ENCODE measurements at regions not wholly inside any gene's neighbourhood (a gene's known extent, or its start where the extent isn't known, plus 50 kb on each side); places are given as distances from the start of the nearest gene placed in this dataset.

DNA sequence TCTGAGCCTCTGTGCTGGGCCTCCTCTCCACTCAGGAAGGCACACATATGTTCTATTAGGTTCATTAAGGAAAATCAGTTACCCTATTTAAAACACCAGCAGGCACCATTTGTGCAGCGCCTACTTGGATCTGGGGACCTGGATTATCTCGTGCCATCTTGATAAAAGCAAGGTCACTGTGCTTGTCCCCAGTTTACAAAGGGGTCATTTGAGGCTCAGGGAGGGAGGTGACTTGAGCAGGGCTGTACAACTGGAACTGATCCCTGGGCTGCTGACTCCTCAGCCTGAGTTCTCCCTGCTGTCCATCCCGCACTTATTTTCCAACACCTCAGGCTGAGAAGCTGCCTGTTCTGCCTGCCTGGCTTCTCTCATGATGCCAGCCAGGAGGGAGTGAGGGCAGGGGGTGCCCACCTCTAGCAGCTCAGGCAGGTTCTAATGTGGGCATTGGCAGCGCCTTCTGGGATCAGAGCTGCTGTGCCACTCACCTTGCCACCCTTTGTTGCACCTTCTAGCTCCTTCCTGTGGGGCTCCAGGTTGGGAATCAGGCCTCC, 120.3 kb downstream of the GLI2 start:
- TF ChIP-seq, protein P1, sequence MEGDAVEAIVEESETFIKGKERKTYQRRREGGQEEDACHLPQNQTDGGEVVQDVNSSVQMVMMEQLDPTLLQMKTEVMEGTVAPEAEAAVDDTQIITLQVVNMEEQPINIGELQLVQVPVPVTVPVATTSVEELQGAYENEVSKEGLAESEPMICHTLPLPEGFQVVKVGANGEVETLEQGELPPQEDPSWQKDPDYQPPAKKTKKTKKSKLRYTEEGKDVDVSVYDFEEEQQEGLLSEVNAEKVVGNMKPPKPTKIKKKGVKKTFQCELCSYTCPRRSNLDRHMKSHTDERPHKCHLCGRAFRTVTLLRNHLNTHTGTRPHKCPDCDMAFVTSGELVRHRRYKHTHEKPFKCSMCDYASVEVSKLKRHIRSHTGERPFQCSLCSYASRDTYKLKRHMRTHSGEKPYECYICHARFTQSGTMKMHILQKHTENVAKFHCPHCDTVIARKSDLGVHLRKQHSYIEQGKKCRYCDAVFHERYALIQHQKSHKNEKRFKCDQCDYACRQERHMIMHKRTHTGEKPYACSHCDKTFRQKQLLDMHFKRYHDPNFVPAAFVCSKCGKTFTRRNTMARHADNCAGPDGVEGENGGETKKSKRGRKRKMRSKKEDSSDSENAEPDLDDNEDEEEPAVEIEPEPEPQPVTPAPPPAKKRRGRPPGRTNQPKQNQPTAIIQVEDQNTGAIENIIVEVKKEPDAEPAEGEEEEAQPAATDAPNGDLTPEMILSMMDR (IDR thresholded peaks at IDR 0.05; ENCODE audit: control insufficient read depth, extremely low read depth, insufficient read depth), result no peak
- no peak overlapping the region for H3K4me3 ChIP-seq (ENCODE audit: low read depth, low read length)
- DNase-seq (ENCODE audit: low read depth), result no peak

- TF ChIP-seq, protein P1 (IDR thresholded peaks at IDR 0.05; ENCODE audit: control insufficient read depth, extremely low read depth, insufficient read depth), result no peak
- no peak overlapping the region for H3K4me3 ChIP-seq (ENCODE audit: low read depth, low read length)
- DNase-seq (ENCODE audit: low read depth), result no peak
Measured at GRCh38 chr2:120856421-120856862, 120.8 kb downstream of the GLI2 start.

GRCh38 chr2:120857422-120857821, 121.8 kb downstream of the GLI2 start:
- no peak for DNase-seq (ENCODE audit: low read depth)
- TF ChIP-seq, protein P1 (IDR thresholded peaks at IDR 0.05; ENCODE audit: control insufficient read depth, extremely low read depth, insufficient read depth), result no peak
- H3K4me3 ChIP-seq (ENCODE audit: low read depth, low read length), result no peak overlapping the region

DNA sequence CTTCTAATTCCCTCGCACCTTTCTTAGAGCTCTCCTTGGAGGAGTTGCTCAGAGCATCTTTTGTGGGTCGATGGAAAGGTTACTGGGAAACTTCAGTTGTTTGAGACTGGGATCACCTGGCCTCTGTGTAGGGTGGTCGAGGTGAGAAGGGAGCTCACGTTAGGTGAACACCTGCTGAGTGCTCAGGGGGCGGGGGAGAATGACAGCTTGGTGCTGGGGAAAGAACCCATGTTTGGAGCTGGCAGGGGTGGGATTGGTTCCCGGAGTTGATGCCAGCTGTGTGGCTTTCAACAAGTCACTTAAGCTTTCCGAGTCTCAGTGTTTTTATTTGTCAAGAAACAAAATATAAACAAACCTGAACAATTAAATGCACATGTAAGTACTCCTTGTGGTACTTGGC, 122.3 kb downstream of the GLI2 start:
- DNase-seq (ENCODE audit: low read depth), result no peak
- no peak overlapping the region for H3K4me3 ChIP-seq (ENCODE audit: low read depth, low read length)
- TF ChIP-seq, protein P1 (IDR thresholded peaks at IDR 0.05; ENCODE audit: control insufficient read depth, extremely low read depth, insufficient read depth), result no peak

GRCh38 chr2:120858361-120859106, 122.9 kb downstream of the GLI2 start:
- no peak overlapping the region for H3K4me3 ChIP-seq (ENCODE audit: low read depth, low read length)
- DNase-seq (ENCODE audit: low read depth), result no peak
- TF ChIP-seq, protein P1 (IDR thresholded peaks at IDR 0.05; ENCODE audit: control insufficient read depth, extremely low read depth, insufficient read depth), result no peak

DNA sequence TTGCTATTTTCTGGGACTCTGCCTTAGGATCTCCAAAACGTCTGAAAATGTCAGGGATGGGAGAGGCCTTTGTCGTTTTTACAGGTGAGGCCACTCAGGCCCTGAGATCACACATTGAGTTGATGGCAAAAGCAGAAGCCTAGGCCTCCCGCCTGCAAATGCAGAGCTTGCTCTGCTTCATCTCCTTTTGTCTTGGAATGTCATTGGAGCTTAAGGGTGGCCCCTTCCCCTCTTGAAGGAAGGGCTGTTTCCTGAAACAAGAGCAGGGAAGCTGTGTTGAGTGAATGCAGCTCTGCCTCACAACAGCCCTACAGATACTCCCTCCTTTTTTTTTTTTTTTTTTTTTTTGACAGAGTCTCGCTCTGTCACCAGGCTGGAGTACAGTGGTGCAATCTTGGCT, 123.5 kb downstream of the GLI2 start:
- TF ChIP-seq, protein P1 (IDR thresholded peaks at IDR 0.05; ENCODE audit: control insufficient read depth, extremely low read depth, insufficient read depth), result no peak
- no peak for DNase-seq (ENCODE audit: low read depth)
- H3K4me3 ChIP-seq (ENCODE audit: low read depth, low read length), result no peak overlapping the region

Measured in LNCaP clone FGC (cell line).